Lower leg skin (tissue), 3 donors: ENCODE measurements at regions not wholly inside any gene's neighbourhood (a gene's known extent, or its start where the extent isn't known, plus 50 kb on each side); places are given as distances from the start of the nearest gene placed in this dataset.

ENCODE experiments used
- POLR2A ChIP-seq, 2 donors: fragments of 450-650 bp; IDR thresholded peaks; one replicate each; pipeline ENCODE4 v1.6.1; 2016 to 2017; ENCODE audit warnings: antibody characterized with exemption in 2 of 2, mild to moderate bottlenecking in 1 of 2, moderate library complexity in 1 of 2
- TF ChIP-seq, protein P1 (sequence below), 3 donors: fragments of 450-650 bp; IDR thresholded peaks; one replicate each; pipeline ENCODE4 v1.5.1; 2016; ENCODE audit warnings: antibody characterized with exemption in 3 of 3, mild to moderate bottlenecking in 3 of 3, moderate library complexity in 2 of 3

GRCh38 chr6:54013966-54014365 lies 97.3 kb upstream of the MLIP start:
- TF ChIP-seq, protein P1, sequence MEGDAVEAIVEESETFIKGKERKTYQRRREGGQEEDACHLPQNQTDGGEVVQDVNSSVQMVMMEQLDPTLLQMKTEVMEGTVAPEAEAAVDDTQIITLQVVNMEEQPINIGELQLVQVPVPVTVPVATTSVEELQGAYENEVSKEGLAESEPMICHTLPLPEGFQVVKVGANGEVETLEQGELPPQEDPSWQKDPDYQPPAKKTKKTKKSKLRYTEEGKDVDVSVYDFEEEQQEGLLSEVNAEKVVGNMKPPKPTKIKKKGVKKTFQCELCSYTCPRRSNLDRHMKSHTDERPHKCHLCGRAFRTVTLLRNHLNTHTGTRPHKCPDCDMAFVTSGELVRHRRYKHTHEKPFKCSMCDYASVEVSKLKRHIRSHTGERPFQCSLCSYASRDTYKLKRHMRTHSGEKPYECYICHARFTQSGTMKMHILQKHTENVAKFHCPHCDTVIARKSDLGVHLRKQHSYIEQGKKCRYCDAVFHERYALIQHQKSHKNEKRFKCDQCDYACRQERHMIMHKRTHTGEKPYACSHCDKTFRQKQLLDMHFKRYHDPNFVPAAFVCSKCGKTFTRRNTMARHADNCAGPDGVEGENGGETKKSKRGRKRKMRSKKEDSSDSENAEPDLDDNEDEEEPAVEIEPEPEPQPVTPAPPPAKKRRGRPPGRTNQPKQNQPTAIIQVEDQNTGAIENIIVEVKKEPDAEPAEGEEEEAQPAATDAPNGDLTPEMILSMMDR (IDR thresholded peaks at IDR 0.05) = no peak
- no peak for TF ChIP-seq POLR2A (IDR thresholded peaks at IDR 0.05)
